HCT116 (cell line): ENCODE measurements at regions not wholly inside any gene's neighbourhood (a gene's known extent, or its start where the extent isn't known, plus 50 kb on each side); places are given as distances from the start of the nearest gene placed in this dataset.

Experiments used
- ATAC-seq: fragments of 200-7000 bp; cut with Tn5 transposase; 2 replicates; pipeline ENCODE4 v1.9.1; 2020; ENCODE audit warnings: mild to moderate bottlenecking, moderate library complexity
- BruUV-seq: library from RNA; stranded (reverse); fragments of 400-500 nt; replicated peaks from 2 replicates; lab custom pipeline; 2021; lab: Mats Ljungman, UMichigan
- CTCF ChIA-PET: fragments of 300-600 bp; sonication (Branson Sonifier 250); formaldehyde crosslinking; loops from one replicate; lab custom pipeline; 2021; ENCODE audit warnings: antibody characterized with exemption; lab: Charles Lee
- POLR2A ChIA-PET: fragments of 300-600, 350-600 bp; sonication (Branson Sonifier 250); formaldehyde crosslinking; loops from one replicate; lab custom pipeline; 2021; ENCODE audit warnings: antibody characterized with exemption; lab: Charles Lee
- RAD21 ChIA-PET, 2 experiments: fragments of 300-600 bp; sonication (Branson Sonifier 250); formaldehyde crosslinking; loops; one replicate each; lab custom pipeline; 2023; ENCODE audit warnings: low total read pairs in 2 of 2; ENCODE audit not compliant: uncharacterized antibody in 2 of 2, unreplicated experiment in 2 of 2, low non-redundant PET in 1 of 2; lab: Charles Lee
- DNase-seq: peaks from one replicate; pipeline ENCODE4 v3.0.0-alpha.2; 2010; ENCODE audit warnings: low read depth, low spot score
- H2AFZ ChIP-seq: fragments of 200-600 bp; shearing (Covaris generic), sonication (generic); 2 replicates; pipeline ENCODE4 v1.6.1; 2017; ENCODE audit warnings: low read depth, mixed run types, mixed read lengths, antibody characterized with exemption, low read length; ENCODE audit not compliant: poor library complexity, severe bottlenecking
- H3K27ac ChIP-seq: 2 replicates; pipeline ENCODE4 v1.5.1; 2012; ENCODE audit warnings: low read depth, low read length
- H3K27me3 ChIP-seq: fragments of 200-600 bp; sonication (generic); 2 replicates; pipeline ENCODE4 v1.6.1; 2016; ENCODE audit warnings: mixed run types, low read length, mixed read lengths; ENCODE audit not compliant: insufficient read depth
- H3K36me3 ChIP-seq, 2 experiments: fragments of 200-500 bp in 1 of 2; fragments of 200-600 bp in 1 of 2; sonication (Bioruptor generic) in 1 of 2; sonication (generic) in 1 of 2; 2 replicates each; pipeline versions ENCODE4 v1.5.1 to v1.6.1; 2014 to 2016; ENCODE audit warnings: low read length in 2 of 2, inconsistent platforms in 1 of 2, mixed read lengths in 1 of 2, mixed run types in 1 of 2; ENCODE audit not compliant: insufficient read depth in 2 of 2, control insufficient read depth in 1 of 2
- H3K4me1 ChIP-seq, 2 experiments: fragments of 200-600 bp in 1 of 2; sonication (generic) in 1 of 2; 2 replicates each; pipeline versions ENCODE4 v1.5.1 to v1.6.1; 2012 to 2017; ENCODE audit warnings: low read length in 2 of 2, inconsistent platforms in 1 of 2, mild to moderate bottlenecking in 1 of 2, mixed read lengths in 1 of 2, mixed run types in 1 of 2, moderate library complexity in 1 of 2; ENCODE audit not compliant: insufficient read depth in 2 of 2, control insufficient read depth in 1 of 2
- H3K4me2 ChIP-seq: fragments of 200-600 bp; sonication (generic); 2 replicates; pipeline ENCODE4 v1.6.1; 2017; ENCODE audit warnings: mixed run types, low read length, mixed read lengths
- H3K4me3 ChIP-seq, 2 experiments: fragments of 200-600 bp in 1 of 2; sonication (generic) in 1 of 2; replicated peaks in 1 of 2; 2 replicates each; pipeline ENCODE4 v1.5.1; 2011 to 2016; ENCODE audit warnings: low read length in 2 of 2, control low read depth in 1 of 2, low read depth in 1 of 2, mild to moderate bottlenecking in 1 of 2, mixed read lengths in 1 of 2, mixed run types in 1 of 2
- H3K79me2 ChIP-seq: fragments of 200-600 bp; sonication (generic); 2 replicates; pipeline ENCODE4 v1.6.1; 2017; ENCODE audit warnings: mild to moderate bottlenecking, mixed run types, low read length, moderate library complexity, mixed read lengths; ENCODE audit not compliant: insufficient read depth
- H3K9ac ChIP-seq: fragments of 200-600 bp; sonication (generic); 2 replicates; pipeline ENCODE4 v1.6.1; 2016; ENCODE audit warnings: low read length, mixed read lengths
- H3K9me2 ChIP-seq: fragments of 200-600 bp; sonication (generic), shearing (Covaris generic); 2 replicates; pipeline ENCODE4 v1.6.1; 2017; ENCODE audit warnings: mixed run types, mild to moderate bottlenecking, moderate library complexity; ENCODE audit not compliant: insufficient read depth
- H3K9me3 ChIP-seq, 2 experiments: fragments of 200-500 bp in 1 of 2; fragments of 200-600 bp in 1 of 2; sonication (Bioruptor generic) in 1 of 2; sonication (generic) in 1 of 2; 2 replicates each; pipeline ENCODE4 v1.6.1; 2014 to 2017; ENCODE audit warnings: low read length in 2 of 2, mixed read lengths in 2 of 2, inconsistent platforms in 1 of 2, low read depth in 1 of 2, mild to moderate bottlenecking in 1 of 2, mixed run types in 1 of 2, moderate library complexity in 1 of 2; ENCODE audit not compliant: control insufficient read depth in 1 of 2, insufficient read depth in 1 of 2
- H4K20me1 ChIP-seq: fragments of 200-600 bp; sonication (generic), shearing (Covaris generic); 2 replicates; pipeline ENCODE4 v1.6.1; 2017; ENCODE audit warnings: mixed run types, mild to moderate bottlenecking, moderate library complexity; ENCODE audit not compliant: insufficient read depth
- EGR1 ChIP-seq: IDR thresholded peaks from 2 replicates; pipeline ENCODE4 v1.6.1; 2012; ENCODE audit warnings: low read depth
- EZH2 ChIP-seq: fragments of 200-600 bp; sonication (generic); IDR thresholded peaks from 2 replicates; pipeline ENCODE4 v1.6.1; 2017; ENCODE audit warnings: antibody characterized with exemption, mixed run types
- EZH2phosphoT487 ChIP-seq: fragments of 200-600 bp; IDR thresholded peaks from 2 replicates; pipeline ENCODE4 v1.6.1; 2018; ENCODE audit warnings: antibody characterized with exemption, borderline replicate concordance
- ZFX ChIP-seq: fragments of 450-650 bp; IDR thresholded peaks from 2 replicates; pipeline ENCODE4 v1.6.1; 2017
- ZNF274 ChIP-seq: fragments of 200-500 bp; sonication (Bioruptor generic); IDR thresholded peaks from 2 replicates; pipeline ENCODE4 v1.6.1; 2014; ENCODE audit warnings: mild to moderate bottlenecking, low read depth, low read length, inconsistent platforms
- intact Hi-C: fragments of 100-400 bp; cut with micrococcal nuclease; formaldehyde crosslinking; loops from 2 replicates; pipeline ENCODE4 v1.10.0; 2022
- TF ChIP-seq, protein P1 (sequence below), 3 experiments: fragments of 200-600 bp in 1 of 3; sonication (generic) in 1 of 3; IDR thresholded peaks in 2 of 3; conservative IDR thresholded peaks in 1 of 3; 2 replicates each; pipeline ENCODE4 v1.5.1; 2012 to 2017; ENCODE audit warnings: low read depth in 2 of 3, low read length in 2 of 3, antibody characterized with exemption in 1 of 3, borderline replicate concordance in 1 of 3, control low read depth in 1 of 3, mild to moderate bottlenecking in 1 of 3, mixed read lengths in 1 of 3, mixed run types in 1 of 3, moderate library complexity in 1 of 3; ENCODE audit not compliant: insufficient read depth in 1 of 3
- TF ChIP-seq, protein P2 (sequence below): IDR thresholded peaks from 2 replicates; pipeline ENCODE4 v1.6.1; 2011; ENCODE audit warnings: mild to moderate bottlenecking, low read length, moderate library complexity; ENCODE audit not compliant: insufficient replicate concordance; ENCODE audit errors: extremely low read depth
- TF ChIP-seq, protein P3 (sequence below): IDR thresholded peaks from 2 replicates; pipeline ENCODE4 v1.6.1; 2012; ENCODE audit warnings: low read depth

DNA sequence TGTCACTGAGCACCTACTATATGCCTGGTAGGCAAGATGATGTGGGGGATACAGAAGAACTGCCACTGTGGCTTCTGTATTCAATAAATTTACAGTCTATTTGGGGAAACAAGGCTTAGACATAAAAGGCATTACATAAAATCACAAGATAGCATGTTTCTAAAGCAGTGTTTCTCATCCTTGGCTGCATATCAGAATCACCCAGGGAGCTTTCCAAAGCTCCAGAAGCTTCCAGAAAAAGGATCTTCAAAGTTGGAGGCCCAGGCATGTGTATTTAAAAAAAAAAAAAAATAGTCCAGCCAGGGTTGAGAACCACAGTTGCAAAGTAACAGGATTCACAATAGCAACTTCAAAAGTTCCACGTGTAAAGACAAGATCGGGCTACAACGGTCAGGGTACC, 112.4 kb upstream of the SPACA1 start:
- Histone ChIP-seq H3K9me3 (no peaks in the 10 kb centered on the region), H3K9me2 (no peaks in the 10 kb centered on the region)
- TF ChIP-seq EZH2phosphoT487 (no peak), ZFX (no peak), EGR1 (no peak), EZH2 (no peak), ZNF274 (no peak)
- TF ChIP-seq, protein P1, sequence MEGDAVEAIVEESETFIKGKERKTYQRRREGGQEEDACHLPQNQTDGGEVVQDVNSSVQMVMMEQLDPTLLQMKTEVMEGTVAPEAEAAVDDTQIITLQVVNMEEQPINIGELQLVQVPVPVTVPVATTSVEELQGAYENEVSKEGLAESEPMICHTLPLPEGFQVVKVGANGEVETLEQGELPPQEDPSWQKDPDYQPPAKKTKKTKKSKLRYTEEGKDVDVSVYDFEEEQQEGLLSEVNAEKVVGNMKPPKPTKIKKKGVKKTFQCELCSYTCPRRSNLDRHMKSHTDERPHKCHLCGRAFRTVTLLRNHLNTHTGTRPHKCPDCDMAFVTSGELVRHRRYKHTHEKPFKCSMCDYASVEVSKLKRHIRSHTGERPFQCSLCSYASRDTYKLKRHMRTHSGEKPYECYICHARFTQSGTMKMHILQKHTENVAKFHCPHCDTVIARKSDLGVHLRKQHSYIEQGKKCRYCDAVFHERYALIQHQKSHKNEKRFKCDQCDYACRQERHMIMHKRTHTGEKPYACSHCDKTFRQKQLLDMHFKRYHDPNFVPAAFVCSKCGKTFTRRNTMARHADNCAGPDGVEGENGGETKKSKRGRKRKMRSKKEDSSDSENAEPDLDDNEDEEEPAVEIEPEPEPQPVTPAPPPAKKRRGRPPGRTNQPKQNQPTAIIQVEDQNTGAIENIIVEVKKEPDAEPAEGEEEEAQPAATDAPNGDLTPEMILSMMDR (IDR thresholded peaks at IDR 0.05 in 2 of 3, conservative IDR thresholded peaks at IDR 0.05 in 1 of 3; ENCODE audit: borderline replicate concordance in 1 of 3, insufficient read depth in 1 of 3, low read depth in 2 of 3, low read length in 2 of 3) = no peak
- TF ChIP-seq, protein P2, sequence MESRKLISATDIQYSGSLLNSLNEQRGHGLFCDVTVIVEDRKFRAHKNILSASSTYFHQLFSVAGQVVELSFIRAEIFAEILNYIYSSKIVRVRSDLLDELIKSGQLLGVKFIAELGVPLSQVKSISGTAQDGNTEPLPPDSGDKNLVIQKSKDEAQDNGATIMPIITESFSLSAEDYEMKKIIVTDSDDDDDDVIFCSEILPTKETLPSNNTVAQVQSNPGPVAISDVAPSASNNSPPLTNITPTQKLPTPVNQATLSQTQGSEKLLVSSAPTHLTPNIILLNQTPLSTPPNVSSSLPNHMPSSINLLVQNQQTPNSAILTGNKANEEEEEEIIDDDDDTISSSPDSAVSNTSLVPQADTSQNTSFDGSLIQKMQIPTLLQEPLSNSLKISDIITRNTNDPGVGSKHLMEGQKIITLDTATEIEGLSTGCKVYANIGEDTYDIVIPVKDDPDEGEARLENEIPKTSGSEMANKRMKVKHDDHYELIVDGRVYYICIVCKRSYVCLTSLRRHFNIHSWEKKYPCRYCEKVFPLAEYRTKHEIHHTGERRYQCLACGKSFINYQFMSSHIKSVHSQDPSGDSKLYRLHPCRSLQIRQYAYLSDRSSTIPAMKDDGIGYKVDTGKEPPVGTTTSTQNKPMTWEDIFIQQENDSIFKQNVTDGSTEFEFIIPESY = no peak
- TF ChIP-seq, protein P3, sequence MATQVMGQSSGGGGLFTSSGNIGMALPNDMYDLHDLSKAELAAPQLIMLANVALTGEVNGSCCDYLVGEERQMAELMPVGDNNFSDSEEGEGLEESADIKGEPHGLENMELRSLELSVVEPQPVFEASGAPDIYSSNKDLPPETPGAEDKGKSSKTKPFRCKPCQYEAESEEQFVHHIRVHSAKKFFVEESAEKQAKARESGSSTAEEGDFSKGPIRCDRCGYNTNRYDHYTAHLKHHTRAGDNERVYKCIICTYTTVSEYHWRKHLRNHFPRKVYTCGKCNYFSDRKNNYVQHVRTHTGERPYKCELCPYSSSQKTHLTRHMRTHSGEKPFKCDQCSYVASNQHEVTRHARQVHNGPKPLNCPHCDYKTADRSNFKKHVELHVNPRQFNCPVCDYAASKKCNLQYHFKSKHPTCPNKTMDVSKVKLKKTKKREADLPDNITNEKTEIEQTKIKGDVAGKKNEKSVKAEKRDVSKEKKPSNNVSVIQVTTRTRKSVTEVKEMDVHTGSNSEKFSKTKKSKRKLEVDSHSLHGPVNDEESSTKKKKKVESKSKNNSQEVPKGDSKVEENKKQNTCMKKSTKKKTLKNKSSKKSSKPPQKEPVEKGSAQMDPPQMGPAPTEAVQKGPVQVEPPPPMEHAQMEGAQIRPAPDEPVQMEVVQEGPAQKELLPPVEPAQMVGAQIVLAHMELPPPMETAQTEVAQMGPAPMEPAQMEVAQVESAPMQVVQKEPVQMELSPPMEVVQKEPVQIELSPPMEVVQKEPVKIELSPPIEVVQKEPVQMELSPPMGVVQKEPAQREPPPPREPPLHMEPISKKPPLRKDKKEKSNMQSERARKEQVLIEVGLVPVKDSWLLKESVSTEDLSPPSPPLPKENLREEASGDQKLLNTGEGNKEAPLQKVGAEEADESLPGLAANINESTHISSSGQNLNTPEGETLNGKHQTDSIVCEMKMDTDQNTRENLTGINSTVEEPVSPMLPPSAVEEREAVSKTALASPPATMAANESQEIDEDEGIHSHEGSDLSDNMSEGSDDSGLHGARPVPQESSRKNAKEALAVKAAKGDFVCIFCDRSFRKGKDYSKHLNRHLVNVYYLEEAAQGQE = no peak
- TF ChIP-seq, all 23 proteins: peak for 0
- no peak overlapping the region for H3K27ac ChIP-seq
- no peaks in the 10 kb centered on the region for H3K4me1 ChIP-seq
- no peak overlapping the region for H3K4me3 ChIP-seq
- intact Hi-C loops = no loop called here
- CTCF ChIA-PET = no interaction called here
- no peaks in the 10 kb centered on the region for H3K36me3 ChIP-seq
- H3K79me2 ChIP-seq = no peaks in the 10 kb centered on the region
- no TSS peak for BruUV-seq
- no peak overlapping the region for H2AFZ ChIP-seq
- H3K27me3 ChIP-seq = peaks cover 17% of the 10 kb centered on the region
- no peak overlapping the region for H3K9ac ChIP-seq
- POLR2A ChIA-PET = no interaction called here
- ATAC-seq (no peak), DNase-seq (no peak)
- RAD21 ChIA-PET = no interaction called here
- H3K4me2 ChIP-seq = no peak overlapping the region
- no peaks in the 10 kb centered on the region for H4K20me1 ChIP-seq
